ENCODE measurements at regions not wholly inside any gene's neighbourhood (a gene's known extent, or its start where the extent isn't known, plus 50 kb on each side); places are given as distances from the start of the nearest gene placed in this dataset.

- TF ChIP-seq GATA2 (IDR thresholded peaks at IDR 0.05; ENCODE audit: low read depth, low read length) (no peak), GATA3 (IDR thresholded peaks at IDR 0.05; ENCODE audit: low read depth, low read length) (no peak)
Observed at GRCh38 chr22:26800858-26801257, 143.5 kb downstream of the MIAT start.
